ENCODE measurements at regions not wholly inside any gene's neighbourhood (a gene's known extent, or its start where the extent isn't known, plus 50 kb on each side); places are given as distances from the start of the nearest gene placed in this dataset.

Small RNAs in the stretch of these regions (small RNA-seq; reads per million reads assigned to genes)
- gene RNA5SP528: 0.23 reads per million

All from occipital lobe (tissue), 1 donor.